Tibial nerve (tissue), 4 donors: ENCODE measurements at regions not wholly inside any gene's neighbourhood (a gene's known extent, or its start where the extent isn't known, plus 50 kb on each side); places are given as distances from the start of the nearest gene placed in this dataset.

Experiments
- CTCF ChIP-seq, 5 experiments: fragments of 200-600 bp in 3 of 5; fragments of 450-650 bp in 2 of 5; sonication (generic) in 3 of 5; IDR thresholded peaks; one replicate each; pipeline ENCODE4 v1.5.1; 2016 to 2019; ENCODE audit warnings: antibody characterized with exemption in 5 of 5, mild to moderate bottlenecking in 3 of 5, moderate library complexity in 2 of 5
- EP300 ChIP-seq, 2 donors: sonication (generic); formaldehyde crosslinking; IDR thresholded peaks; one replicate each; pipeline ENCODE4 v1.6.1; 2017; ENCODE audit warnings: antibody characterized with exemption in 2 of 2, mild to moderate bottlenecking in 1 of 2

- no peak for TF ChIP-seq CTCF (IDR thresholded peaks at IDR 0.05)
- no peak for TF ChIP-seq EP300 (IDR thresholded peaks at IDR 0.05)
Measured at GRCh38 chr16:35906440-35906839, 2447.0 kb downstream of the TP53TG3F start.
